H9 (cell line): ENCODE measurements at regions not wholly inside any gene's neighbourhood (a gene's known extent, or its start where the extent isn't known, plus 50 kb on each side); places are given as distances from the start of the nearest gene placed in this dataset.

ENCODE experiments used
- DNase-seq: peaks from one replicate; pipeline ENCODE4 v3.0.0-alpha.2; 2017
- H2AFZ ChIP-seq: one replicate; pipeline ENCODE4 v1.6.1; 2013; ENCODE audit warnings: mild to moderate bottlenecking, low read length, control low read depth, moderate library complexity
- H2AK5ac ChIP-seq: 2 replicates; pipeline ENCODE4 v1.6.1; 2013; ENCODE audit warnings: low read length, control low read depth, mixed read lengths; ENCODE audit not compliant: insufficient read length
- H2BK120ac ChIP-seq: one replicate; pipeline ENCODE4 v1.6.1; 2013; ENCODE audit warnings: low read depth, mild to moderate bottlenecking, low read length, control low read depth, inconsistent platforms; ENCODE audit not compliant: poor library complexity, severe bottlenecking
- H2BK12ac ChIP-seq: 2 replicates; pipeline ENCODE4 v1.6.1; 2013; ENCODE audit warnings: low read length, control low read depth, mixed read lengths, low read depth; ENCODE audit not compliant: insufficient read length
- H2BK15ac ChIP-seq: 2 replicates; pipeline ENCODE4 v1.6.1; 2013; ENCODE audit warnings: low read depth, low read length, control low read depth
- H2BK20ac ChIP-seq: one replicate; pipeline ENCODE4 v1.6.1; 2013; ENCODE audit warnings: low read depth, mild to moderate bottlenecking, low read length, control low read depth, inconsistent platforms; ENCODE audit not compliant: poor library complexity, severe bottlenecking
- H2BK5ac ChIP-seq: 2 replicates; pipeline ENCODE4 v1.6.1; 2013; ENCODE audit warnings: low read length, control low read depth, mixed read lengths; ENCODE audit not compliant: insufficient read length
- H3K14ac ChIP-seq: 2 replicates; pipeline ENCODE4 v1.6.1; 2013; ENCODE audit warnings: low read length, control low read depth; ENCODE audit not compliant: insufficient read depth
- H3K18ac ChIP-seq: 2 replicates; pipeline ENCODE4 v1.6.1; 2013; ENCODE audit warnings: low read depth, mild to moderate bottlenecking, mixed read lengths, low read length, control low read depth; ENCODE audit not compliant: insufficient read length
- H3K23ac ChIP-seq: 2 replicates; pipeline ENCODE4 v1.6.1; 2013; ENCODE audit warnings: low read length, control low read depth, mixed read lengths, low read depth; ENCODE audit not compliant: insufficient read length
- H3K23me2 ChIP-seq: 2 replicates; pipeline ENCODE4 v1.6.1; 2013; ENCODE audit warnings: low read depth, mild to moderate bottlenecking, mixed read lengths, low read length, control low read depth; ENCODE audit not compliant: insufficient read length, poor library complexity, severe bottlenecking
- H3K27ac ChIP-seq: 2 replicates; pipeline ENCODE4 v1.5.1; 2013; ENCODE audit warnings: low read length, control low read depth, mixed read lengths, low read depth; ENCODE audit not compliant: insufficient read length
- H3K27me3 ChIP-seq: 2 replicates; pipeline ENCODE4 v1.6.1; 2013; ENCODE audit warnings: low read length, control low read depth, inconsistent platforms; ENCODE audit not compliant: insufficient read depth
- H3K4ac ChIP-seq: 2 replicates; pipeline ENCODE4 v1.6.1; 2013; ENCODE audit warnings: low read depth, mild to moderate bottlenecking, control low read depth, inconsistent platforms, low read length, moderate library complexity
- H3K4me1 ChIP-seq: 2 replicates; pipeline ENCODE4 v1.6.1; 2013; ENCODE audit warnings: low read length, control low read depth, inconsistent platforms; ENCODE audit not compliant: insufficient read depth
- H3K4me2 ChIP-seq: 2 replicates; pipeline ENCODE4 v1.6.1; 2013; ENCODE audit warnings: low read length, control low read depth, mixed read lengths; ENCODE audit not compliant: insufficient read length, insufficient read depth
- H3K56ac ChIP-seq: 2 replicates; pipeline ENCODE4 v1.6.1; 2013; ENCODE audit warnings: low read depth, mild to moderate bottlenecking, mixed read lengths, low read length, control low read depth; ENCODE audit not compliant: insufficient read length
- H3K79me1 ChIP-seq: 2 replicates; pipeline ENCODE4 v1.6.1; 2013; ENCODE audit warnings: low read depth, mild to moderate bottlenecking, moderate library complexity, low read length, control low read depth, inconsistent platforms; ENCODE audit not compliant: insufficient read depth, poor library complexity, severe bottlenecking
- H3K79me2 ChIP-seq: 2 replicates; pipeline ENCODE4 v1.6.1; 2013; ENCODE audit warnings: low read length, control low read depth, inconsistent platforms; ENCODE audit not compliant: insufficient read depth
- H3K9ac ChIP-seq: 2 replicates; pipeline ENCODE4 v1.6.1; 2013; ENCODE audit warnings: low read length, control low read depth, mixed read lengths; ENCODE audit not compliant: insufficient read length; ENCODE audit errors: extremely low read depth
- H3K9me3 ChIP-seq: one replicate; pipeline ENCODE4 v1.6.1; 2013; ENCODE audit warnings: low read depth, low read length, inconsistent platforms; ENCODE audit not compliant: control insufficient read depth
- H3T11ph ChIP-seq: one replicate; pipeline ENCODE4 v1.6.1; 2013; ENCODE audit warnings: mild to moderate bottlenecking, low read length, control low read depth, inconsistent platforms
- H4K20me1 ChIP-seq: one replicate; pipeline ENCODE4 v1.6.1; 2013; ENCODE audit not compliant: control insufficient read depth, insufficient read length, insufficient read depth
- H4K5ac ChIP-seq: 2 replicates; pipeline ENCODE4 v1.6.1; 2013; ENCODE audit warnings: low read depth, mild to moderate bottlenecking, mixed read lengths, low read length, control low read depth; ENCODE audit not compliant: insufficient read length
- H4K8ac ChIP-seq: replicated peaks from 2 replicates; pipeline ENCODE4 v1.6.1; 2013; ENCODE audit warnings: low read length, control low read depth, mixed read lengths, low read depth; ENCODE audit not compliant: insufficient read length
- H4K91ac ChIP-seq: 2 replicates; pipeline ENCODE4 v1.6.1; 2013; ENCODE audit warnings: low read depth, mild to moderate bottlenecking, moderate library complexity, mixed read lengths, low read length, control low read depth; ENCODE audit not compliant: insufficient read length
- H3K27ac Mint-ChIP-seq, 3 experiments: 2 replicates in 2 of 3; 3 replicates in 1 of 3; pipeline ENCODE4 v1.8.0; 2020 to 2021; ENCODE audit warnings: mixed read lengths in 3 of 3, mild to moderate bottlenecking in 1 of 3, moderate library complexity in 1 of 3
- H3K27me3 Mint-ChIP-seq: 2 replicates; pipeline ENCODE4 v1.8.0; 2021; ENCODE audit warnings: low read depth, mild to moderate bottlenecking, moderate library complexity, mixed read lengths
- H3K36me3 Mint-ChIP-seq, 3 experiments: 2 replicates in 2 of 3; 3 replicates in 1 of 3; pipeline ENCODE4 v1.8.0; 2020 to 2021; ENCODE audit warnings: low read depth in 3 of 3, mixed read lengths in 3 of 3; ENCODE audit not compliant: insufficient read depth in 1 of 3
- H3K4me1 Mint-ChIP-seq, 2 experiments: 2 replicates each; pipeline ENCODE4 v1.8.0; 2020; ENCODE audit warnings: mixed read lengths in 2 of 2
- H3K4me3 Mint-ChIP-seq, 2 experiments: 2 replicates in 1 of 2; 3 replicates in 1 of 2; pipeline ENCODE4 v1.8.0; 2020 to 2021; ENCODE audit warnings: mild to moderate bottlenecking in 2 of 2, mixed read lengths in 2 of 2, moderate library complexity in 1 of 2
- H3K9me3 Mint-ChIP-seq, 2 experiments: 2 replicates in 1 of 2; 3 replicates in 1 of 2; pipeline ENCODE4 v1.8.0; 2020; ENCODE audit warnings: mild to moderate bottlenecking in 2 of 2, mixed read lengths in 2 of 2, moderate library complexity in 1 of 2
- CTCF ChIP-seq: fragments of 200-600 bp; sonication (generic); conservative IDR thresholded peaks from 3 replicates; pipeline ENCODE4 v1.8.0; 2021; ENCODE audit warnings: antibody characterized with exemption, mild to moderate bottlenecking
- WGBS: extraction: QIAGEN DNeasy Blood & Tissue Kit; methylation state at CpG from one replicate; pipeline ENCODE4 v1.1.7; 2013; ENCODE audit warnings: missing lambda C conversion rate, low lambda C conversion rate, mixed read lengths; ENCODE audit not compliant: insufficient read length; ENCODE audit errors: extremely low coverage; 5-methylcytosine and 5-hydroxymethylcytosine counted together

- Histone ChIP-seq H2AK5ac (no peak overlapping the region), H3K27ac (no peak overlapping the region), H3K9me3 (no peaks in the 10 kb centered on the region), H4K91ac (no peak overlapping the region), H3K27me3 (no peaks in the 10 kb centered on the region), H3K14ac (no peak overlapping the region), H3K4me1 (peaks cover 6% of the 10 kb centered on the region; the same call in 1 of the 2 replicates), H2BK15ac (no peak overlapping the region), H3T11ph (no peak overlapping the region), H2BK5ac (no peak overlapping the region), H3K4ac (no peak overlapping the region), H2BK20ac (no peak overlapping the region), H2AFZ (no peak overlapping the region), H4K20me1 (no peaks in the 10 kb centered on the region), H4K8ac (no peak overlapping the region), H3K79me1 (no peaks in the 10 kb centered on the region), H3K9ac (no peak overlapping the region), H2BK12ac (no peak overlapping the region), H3K23ac (no peak overlapping the region), H4K5ac (no peak overlapping the region), H3K23me2 (no peaks in the 10 kb centered on the region), H3K56ac (no peak overlapping the region), H2BK120ac (no peak overlapping the region), H3K18ac (no peak overlapping the region), H3K4me2 (no peak overlapping the region), H3K79me2 (no peaks in the 10 kb centered on the region)
- Mint-ChIP-seq H3K27ac (no peak overlapping the region; a peak in 2 of 7 replicates), H3K9me3 (no peaks in the 10 kb centered on the region; a peak in 1 of 5 replicates), H3K4me1 (peaks cover 18 to 23% of the 10 kb centered on the region in 2 experiments), H3K36me3 (peaks cover 0 to 2% (median 2%) of the 10 kb centered on the region in 3 experiments; a peak in 1 of 7 replicates), H3K4me3 (no peak overlapping the region), H3K27me3 (0 out of 2 replicates have a peak, but pooled peaks cover 4% of the 10 kb centered on the region)
- peak; percentile 25; the same call in 1 of the 3 replicates for TF ChIP-seq CTCF
- WGBS: no CpG with 5 or more reads among the region's 7 CpGs
- no peak for DNase-seq
Measured at GRCh38 chr2:118535171-118535817, 312.2 kb downstream of the EN1 start.
